Urothelium cell line (cell line): ENCODE measurements at regions not wholly inside any gene's neighbourhood (a gene's known extent, or its start where the extent isn't known, plus 50 kb on each side); places are given as distances from the start of the nearest gene placed in this dataset.
"Not testable (repeated sequence)": the region's sequence is repeated elsewhere in the genome, so short reads cannot be mapped to it uniquely, and the experiment has no call there.

Experiments
- DNase-seq: peaks from one replicate; pipeline ENCODE4 v3.0.0; 2011; ENCODE audit warnings: low spot score, mixed read lengths
- FAIRE-seq: peaks from 2 replicates; lab custom pipeline; 2011; peaks lifted over from hg19 to GRCh38; lab: Jason Lieb, UNC

- DNase-seq, result no peak
- FAIRE-seq, result no peak
Measured at GRCh38 chr2:236345081-236345714, 81.0 kb upstream of the ASB18 start.

GRCh38 chr2:236346366-236346765 is 82.2 kb upstream of the ASB18 start:
- DNase-seq, result no peak
- FAIRE-seq, result no peak

GRCh38 chr2:236348279-236348678 is 84.1 kb upstream of the ASB18 start:
- no peak for FAIRE-seq
- no peak for DNase-seq

- no peak for FAIRE-seq
- no peak for DNase-seq
Measured at GRCh38 chr2:236348976-236349375, 84.8 kb upstream of the ASB18 start.

GRCh38 chr2:236350426-236350825 is 86.2 kb upstream of the ASB18 start:
- no peak for DNase-seq
- no peak for FAIRE-seq

- DNase-seq, result no peak
- peak; percentile 50 for FAIRE-seq
Measured at GRCh38 chr2:236351966-236352525, 87.8 kb upstream of the ASB18 start.

- FAIRE-seq, result no peak
- peak; percentile 30 for DNase-seq
Measured at GRCh38 chr2:236352761-236353593, 88.8 kb upstream of the ASB18 start.

GRCh38 chr2:236353594-236353942 is 89.4 kb upstream of the ASB18 start:
- DNase-seq (no peak), FAIRE-seq (no peak)

- FAIRE-seq, result no peak
Measured at GRCh38 chr2:236354056-236354940, 90.1 kb upstream of the ASB18 start.

GRCh38 chr2:236354973-236355595 is 90.9 kb upstream of the ASB18 start:
- no peak for FAIRE-seq
- no peak for DNase-seq

More at GRCh38 chr2:236354056-236354940, 90.1 kb upstream of the ASB18 start:
- DNase-seq, result no peak

GRCh38 chr2:236355911-236356310 is 91.7 kb upstream of the ASB18 start:
- DNase-seq (no peak), FAIRE-seq (no peak)

GRCh38 chr2:236356321-236356720 is 92.1 kb upstream of the ASB18 start:
- FAIRE-seq, result peak; percentile 59
- not testable (repeated sequence) for DNase-seq

GRCh38 chr2:236358482-236358881 is 94.3 kb upstream of the ASB18 start:
- not testable (repeated sequence) for FAIRE-seq, DNase-seq

GRCh38 chr2:236359426-236360045 is 95.3 kb upstream of the ASB18 start:
- FAIRE-seq, result no peak
- no peak for DNase-seq

- FAIRE-seq, result no peak
- no peak for DNase-seq
Measured at GRCh38 chr2:236360496-236360895, 96.3 kb upstream of the ASB18 start.

- no peak for FAIRE-seq
Measured at GRCh38 chr2:236363711-236364277, 99.6 kb upstream of the ASB18 start.

GRCh38 chr2:236365258-236366048 is 101.2 kb upstream of the ASB18 start:
- FAIRE-seq, result no peak

More at GRCh38 chr2:236363711-236364277, 99.6 kb upstream of the ASB18 start:
- no peak for DNase-seq

GRCh38 chr2:236366049-236366387 is 101.8 kb upstream of the ASB18 start:
- DNase-seq (no peak), FAIRE-seq (no peak)

More at GRCh38 chr2:236365258-236366048, 101.2 kb upstream of the ASB18 start:
- DNase-seq, result no peak

- FAIRE-seq (no peak), DNase-seq (no peak)
Measured at GRCh38 chr2:236366397-236366796, 102.2 kb upstream of the ASB18 start.
